ENCODE measurements at regions not wholly inside any gene's neighbourhood (a gene's known extent, or its start where the extent isn't known, plus 50 kb on each side); places are given as distances from the start of the nearest gene placed in this dataset.

- in situ Hi-C loops (cut with HindIII; ENCODE audit: low pct_ligation_motif_present, low pct_unique_long_range_greater_than_20kb, low sequenced_read_pairs): no loop called here
- no peak for DNase-seq
Measured at GRCh38 chr2:236505041-236505440, 64.6 kb upstream of the ACKR3 start.

GRCh38 chr2:236505648-236506047 is 64.0 kb upstream of the ACKR3 start:
- DNase-seq: no peak
- in situ Hi-C loops (cut with HindIII; ENCODE audit: low pct_ligation_motif_present, low pct_unique_long_range_greater_than_20kb, low sequenced_read_pairs): no loop called here

- in situ Hi-C loops (cut with HindIII; ENCODE audit: low pct_ligation_motif_present, low pct_unique_long_range_greater_than_20kb, low sequenced_read_pairs): no loop called here
- DNase-seq: peak; percentile 13
Measured at GRCh38 chr2:236507393-236508085, 62.1 kb upstream of the ACKR3 start.

DNA sequence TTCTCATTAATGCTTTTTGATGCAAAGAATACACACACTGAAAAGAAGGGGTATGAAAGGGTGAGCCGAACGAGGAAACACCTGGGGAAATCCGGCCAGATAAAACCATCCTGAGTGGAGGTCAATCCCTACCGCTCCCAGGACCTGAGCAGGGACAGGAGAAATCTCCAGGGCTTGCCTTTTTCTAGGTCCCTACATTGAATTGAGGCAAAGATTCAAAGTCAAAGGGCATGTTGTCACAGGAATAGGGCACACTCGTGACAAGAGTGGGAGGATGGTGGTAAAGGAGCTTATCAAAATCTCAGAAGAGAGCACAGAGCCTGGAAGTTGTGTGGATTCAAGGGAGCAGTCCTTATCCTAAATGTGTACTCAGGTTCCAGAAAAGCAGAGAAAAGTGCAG is 61.2 kb upstream of the ACKR3 start:
- in situ Hi-C loops (cut with HindIII; ENCODE audit: low pct_ligation_motif_present, low pct_unique_long_range_greater_than_20kb, low sequenced_read_pairs): no loop called here
- no peak for DNase-seq

- in situ Hi-C loops (cut with HindIII; ENCODE audit: low pct_ligation_motif_present, low pct_unique_long_range_greater_than_20kb, low sequenced_read_pairs): no loop called here
- DNase-seq: no peak
Measured at GRCh38 chr2:236510034-236510433, 59.6 kb upstream of the ACKR3 start.

GRCh38 chr2:236511266-236511665 is 58.4 kb upstream of the ACKR3 start:
- in situ Hi-C loops (cut with HindIII; ENCODE audit: low pct_ligation_motif_present, low pct_unique_long_range_greater_than_20kb, low sequenced_read_pairs): no loop called here
- no peak for DNase-seq

DNA sequence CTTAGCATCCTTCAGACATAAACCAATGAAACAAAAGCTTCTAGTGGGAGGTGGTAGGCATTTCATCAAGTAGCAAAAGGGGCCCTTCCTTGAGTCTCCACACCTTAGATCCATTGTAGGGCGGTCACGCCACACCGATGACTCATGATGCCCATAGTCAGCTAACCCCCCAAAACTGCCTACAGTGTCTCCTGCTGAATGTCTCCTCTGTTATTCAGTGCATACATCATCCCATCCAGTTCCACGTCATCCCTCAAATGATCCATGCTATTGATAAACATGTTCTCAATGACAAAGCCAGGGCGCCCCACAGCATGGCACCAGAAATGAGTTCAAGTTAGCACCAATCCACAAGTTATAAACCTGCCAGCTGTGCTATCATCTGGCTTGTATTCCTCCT is 57.4 kb upstream of the ACKR3 start:
- DNase-seq: no peak
- in situ Hi-C loops (cut with HindIII; ENCODE audit: low pct_ligation_motif_present, low pct_unique_long_range_greater_than_20kb, low sequenced_read_pairs): no loop called here

GRCh38 chr2:236512902-236513435 is 56.7 kb upstream of the ACKR3 start:
- peak; percentile 61 for DNase-seq
- in situ Hi-C loops (cut with HindIII; ENCODE audit: low pct_ligation_motif_present, low pct_unique_long_range_greater_than_20kb, low sequenced_read_pairs): no loop called here

- in situ Hi-C loops (cut with HindIII; ENCODE audit: low pct_ligation_motif_present, low pct_unique_long_range_greater_than_20kb, low sequenced_read_pairs): no loop called here
- no peak for DNase-seq
Measured at GRCh38 chr2:236513956-236514355, 55.7 kb upstream of the ACKR3 start.

DNA sequence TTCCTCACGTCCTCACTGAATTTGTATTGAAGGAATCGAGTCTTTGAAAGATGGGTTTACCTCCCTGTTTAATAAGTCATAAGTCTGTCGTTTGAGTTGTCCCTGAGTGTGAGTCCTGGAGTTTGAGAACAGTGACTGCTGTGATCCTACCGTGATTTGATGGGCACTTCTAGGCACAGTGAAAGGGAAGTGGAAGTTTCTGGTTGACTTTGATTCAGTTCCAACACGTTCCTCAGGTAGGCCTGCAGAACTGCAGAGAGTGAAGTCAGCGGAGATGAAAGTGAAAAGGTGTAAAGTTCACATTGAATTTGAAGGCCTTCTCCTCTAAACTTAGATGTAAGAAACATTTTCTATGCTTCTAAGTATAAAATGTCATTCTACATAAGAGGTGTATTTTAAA is 52.9 kb upstream of the ACKR3 start:
- no peak for DNase-seq
- in situ Hi-C loops (cut with HindIII; ENCODE audit: low pct_ligation_motif_present, low pct_unique_long_range_greater_than_20kb, low sequenced_read_pairs): no loop called here

DNA sequence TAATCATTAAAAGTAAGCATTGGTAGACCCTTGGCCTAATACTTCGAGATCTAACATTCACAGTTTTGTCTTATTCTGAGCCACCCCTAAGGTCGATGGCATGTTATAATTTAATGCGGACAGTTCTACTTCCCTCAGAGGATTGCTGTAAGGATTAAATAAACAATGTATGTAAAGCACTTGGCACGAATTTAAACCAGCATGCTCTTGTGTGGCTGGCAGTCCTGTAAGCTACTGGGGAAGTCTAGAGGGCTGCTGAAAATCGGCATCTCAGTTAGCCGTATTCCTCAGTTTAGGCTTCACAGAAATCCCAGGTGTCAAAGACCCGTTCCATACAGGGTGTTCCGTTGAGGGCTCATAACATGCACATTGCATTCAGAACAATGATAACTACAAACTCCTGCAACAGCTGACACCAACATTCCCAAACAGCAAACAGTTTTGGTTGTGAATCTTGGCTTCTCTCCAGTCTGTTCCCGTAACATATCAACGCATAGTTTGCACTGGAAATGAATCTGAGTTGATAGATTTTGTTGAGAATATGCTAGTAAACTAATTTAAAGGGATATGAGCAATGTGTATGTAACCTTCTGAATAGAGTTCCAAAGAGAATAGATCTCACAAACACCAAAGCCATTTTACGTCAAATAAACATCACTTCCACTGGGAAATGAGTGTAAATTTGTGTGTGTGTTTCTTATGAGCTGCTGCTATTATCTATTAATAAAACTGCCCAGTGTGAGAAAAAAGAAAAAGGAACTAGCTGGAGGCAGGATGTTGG is 52.2 kb upstream of the ACKR3 start:
- no peak for DNase-seq
- in situ Hi-C loops (cut with HindIII; ENCODE audit: low pct_ligation_motif_present, low pct_unique_long_range_greater_than_20kb, low sequenced_read_pairs): no loop called here

Data from ACHN (cell line).